ENCODE measurements at regions not wholly inside any gene's neighbourhood (a gene's known extent, or its start where the extent isn't known, plus 50 kb on each side); places are given as distances from the start of the nearest gene placed in this dataset.

- in situ Hi-C loops (cut with HindIII; ENCODE audit: low pct_ligation_motif_present, low pct_unique_long_range_greater_than_20kb, low sequenced_read_pairs) = no loop called here
- DNase-seq = no peak
These were observed 1860.3 kb downstream of the TP53TG3F start for GRCh38 chr16:35319536-35320192.

GRCh38 chr16:35325936-35326335, 1866.5 kb downstream of the TP53TG3F start:
- in situ Hi-C loops (cut with HindIII; ENCODE audit: low pct_ligation_motif_present, low pct_unique_long_range_greater_than_20kb, low sequenced_read_pairs) = loop anchor here (25.0 kb wide), 1 partner anchor 111 kb away; no protein-coding TSS in a partner anchor
- DNase-seq = no peak

- in situ Hi-C loops (cut with HindIII; ENCODE audit: low pct_ligation_motif_present, low pct_unique_long_range_greater_than_20kb, low sequenced_read_pairs) = loop anchor here (25.0 kb wide), 1 partner anchor 98 kb away; no protein-coding TSS in a partner anchor
- peak; percentile 16 for DNase-seq
These were observed 1879.9 kb downstream of the TP53TG3F start for GRCh38 chr16:35339337-35339736.

- DNase-seq = no peak
- in situ Hi-C loops (cut with HindIII; ENCODE audit: low pct_ligation_motif_present, low pct_unique_long_range_greater_than_20kb, low sequenced_read_pairs) = loop anchor here (25.0 kb wide), 1 partner anchor 95 kb away; no protein-coding TSS in a partner anchor
These were observed 1882.6 kb downstream of the TP53TG3F start for GRCh38 chr16:35342012-35342411.

GRCh38 chr16:35344012-35344762, 1884.8 kb downstream of the TP53TG3F start:
- in situ Hi-C loops (cut with HindIII; ENCODE audit: low pct_ligation_motif_present, low pct_unique_long_range_greater_than_20kb, low sequenced_read_pairs) = loop anchor here (25.0 kb wide), 1 partner anchor 93 kb away; no protein-coding TSS in a partner anchor
- no peak for DNase-seq

GRCh38 chr16:35352431-35352830, 1893.0 kb downstream of the TP53TG3F start:
- no peak for DNase-seq
- in situ Hi-C loops (cut with HindIII; ENCODE audit: low pct_ligation_motif_present, low pct_unique_long_range_greater_than_20kb, low sequenced_read_pairs) = no loop called here

GRCh38 chr16:35363510-35363909, 1904.1 kb downstream of the TP53TG3F start:
- in situ Hi-C loops (cut with HindIII; ENCODE audit: low pct_ligation_motif_present, low pct_unique_long_range_greater_than_20kb, low sequenced_read_pairs) = no loop called here

GRCh38 chr16:35364263-35364662, 1904.9 kb downstream of the TP53TG3F start:
- no peak for DNase-seq
- in situ Hi-C loops (cut with HindIII; ENCODE audit: low pct_ligation_motif_present, low pct_unique_long_range_greater_than_20kb, low sequenced_read_pairs) = no loop called here

More at GRCh38 chr16:35363510-35363909, 1904.1 kb downstream of the TP53TG3F start:
- no peak for DNase-seq

- no peak for DNase-seq
- in situ Hi-C loops (cut with HindIII; ENCODE audit: low pct_ligation_motif_present, low pct_unique_long_range_greater_than_20kb, low sequenced_read_pairs) = no loop called here
These were observed 1906.3 kb downstream of the TP53TG3F start for GRCh38 chr16:35365675-35366074.

GRCh38 chr16:35370617-35371016, 1911.2 kb downstream of the TP53TG3F start:
- DNase-seq = no peak
- in situ Hi-C loops (cut with HindIII; ENCODE audit: low pct_ligation_motif_present, low pct_unique_long_range_greater_than_20kb, low sequenced_read_pairs) = no loop called here

GRCh38 chr16:35377142-35377541, 1917.7 kb downstream of the TP53TG3F start:
- DNase-seq = no peak
- in situ Hi-C loops (cut with HindIII; ENCODE audit: low pct_ligation_motif_present, low pct_unique_long_range_greater_than_20kb, low sequenced_read_pairs) = no loop called here

- in situ Hi-C loops (cut with HindIII; ENCODE audit: low pct_ligation_motif_present, low pct_unique_long_range_greater_than_20kb, low sequenced_read_pairs) = no loop called here
- DNase-seq = no peak
These were observed 1927.2 kb downstream of the TP53TG3F start for GRCh38 chr16:35386619-35387018.

GRCh38 chr16:35391328-35391727, 1931.9 kb downstream of the TP53TG3F start:
- in situ Hi-C loops (cut with HindIII; ENCODE audit: low pct_ligation_motif_present, low pct_unique_long_range_greater_than_20kb, low sequenced_read_pairs) = no loop called here
- DNase-seq = peak; percentile 69

- in situ Hi-C loops (cut with HindIII; ENCODE audit: low pct_ligation_motif_present, low pct_unique_long_range_greater_than_20kb, low sequenced_read_pairs) = no loop called here
- no peak for DNase-seq
These were observed 1938.8 kb downstream of the TP53TG3F start for GRCh38 chr16:35398180-35398579.

- in situ Hi-C loops (cut with HindIII; ENCODE audit: low pct_ligation_motif_present, low pct_unique_long_range_greater_than_20kb, low sequenced_read_pairs) = no loop called here
- no peak for DNase-seq
These were observed 1939.7 kb downstream of the TP53TG3F start for GRCh38 chr16:35399133-35399532.

- DNase-seq = no peak
- in situ Hi-C loops (cut with HindIII; ENCODE audit: low pct_ligation_motif_present, low pct_unique_long_range_greater_than_20kb, low sequenced_read_pairs) = no loop called here
These were observed 1944.9 kb downstream of the TP53TG3F start for GRCh38 chr16:35404273-35404672.

GRCh38 chr16:35405526-35405925, 1946.1 kb downstream of the TP53TG3F start:
- in situ Hi-C loops (cut with HindIII; ENCODE audit: low pct_ligation_motif_present, low pct_unique_long_range_greater_than_20kb, low sequenced_read_pairs) = no loop called here
- no peak for DNase-seq

- DNase-seq = peak; percentile 8
- in situ Hi-C loops (cut with HindIII; ENCODE audit: low pct_ligation_motif_present, low pct_unique_long_range_greater_than_20kb, low sequenced_read_pairs) = no loop called here
These were observed 1950.1 kb downstream of the TP53TG3F start for GRCh38 chr16:35409503-35409902.

GRCh38 chr16:35410438-35410837, 1951.0 kb downstream of the TP53TG3F start:
- DNase-seq = no peak
- in situ Hi-C loops (cut with HindIII; ENCODE audit: low pct_ligation_motif_present, low pct_unique_long_range_greater_than_20kb, low sequenced_read_pairs) = no loop called here

- no peak for DNase-seq
- in situ Hi-C loops (cut with HindIII; ENCODE audit: low pct_ligation_motif_present, low pct_unique_long_range_greater_than_20kb, low sequenced_read_pairs) = no loop called here
These were observed 1951.7 kb downstream of the TP53TG3F start for GRCh38 chr16:35411156-35411555.

Data from ACHN (cell line).